ENCODE measurements at regions not wholly inside any gene's neighbourhood (a gene's known extent, or its start where the extent isn't known, plus 50 kb on each side); places are given as distances from the start of the nearest gene placed in this dataset.

DNA sequence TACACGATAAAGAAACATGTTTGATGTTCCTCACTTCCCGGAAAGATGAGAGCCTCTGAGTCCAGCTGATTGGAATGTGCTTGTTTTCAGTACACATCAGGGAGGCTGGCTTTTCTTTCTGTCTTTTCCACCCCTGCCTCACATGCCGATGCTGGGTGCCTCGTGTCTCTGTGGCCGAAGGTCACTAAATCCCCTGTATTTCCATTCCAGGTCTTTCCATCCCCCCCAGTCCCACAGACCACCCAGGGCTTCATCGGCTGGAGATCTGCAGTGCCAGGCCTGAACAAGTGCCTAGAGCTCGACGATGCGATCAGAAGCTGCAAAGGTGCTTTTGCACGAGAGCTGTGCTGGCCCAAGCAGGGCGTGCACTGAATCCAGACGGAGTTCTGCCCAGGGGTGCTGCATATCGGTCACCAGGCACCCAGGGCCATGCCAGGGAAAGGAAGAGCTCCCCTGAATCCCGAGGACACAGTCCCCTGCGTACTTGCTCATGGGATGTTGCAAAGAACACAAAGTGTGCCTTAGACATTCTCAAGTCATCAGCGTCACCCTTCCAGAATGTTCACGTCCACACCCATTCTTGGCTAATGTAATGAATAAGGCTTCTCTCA is 67.9 kb downstream of the ANKRD60 start:
- TF ChIP-seq POLR2AphosphoS5 (IDR thresholded peaks at IDR 0.05), result peak in 1 of 4 donors; percentile 4
- TF ChIP-seq POLR2A (IDR thresholded peaks at IDR 0.05), result no peak
- TF ChIP-seq, protein P1, sequence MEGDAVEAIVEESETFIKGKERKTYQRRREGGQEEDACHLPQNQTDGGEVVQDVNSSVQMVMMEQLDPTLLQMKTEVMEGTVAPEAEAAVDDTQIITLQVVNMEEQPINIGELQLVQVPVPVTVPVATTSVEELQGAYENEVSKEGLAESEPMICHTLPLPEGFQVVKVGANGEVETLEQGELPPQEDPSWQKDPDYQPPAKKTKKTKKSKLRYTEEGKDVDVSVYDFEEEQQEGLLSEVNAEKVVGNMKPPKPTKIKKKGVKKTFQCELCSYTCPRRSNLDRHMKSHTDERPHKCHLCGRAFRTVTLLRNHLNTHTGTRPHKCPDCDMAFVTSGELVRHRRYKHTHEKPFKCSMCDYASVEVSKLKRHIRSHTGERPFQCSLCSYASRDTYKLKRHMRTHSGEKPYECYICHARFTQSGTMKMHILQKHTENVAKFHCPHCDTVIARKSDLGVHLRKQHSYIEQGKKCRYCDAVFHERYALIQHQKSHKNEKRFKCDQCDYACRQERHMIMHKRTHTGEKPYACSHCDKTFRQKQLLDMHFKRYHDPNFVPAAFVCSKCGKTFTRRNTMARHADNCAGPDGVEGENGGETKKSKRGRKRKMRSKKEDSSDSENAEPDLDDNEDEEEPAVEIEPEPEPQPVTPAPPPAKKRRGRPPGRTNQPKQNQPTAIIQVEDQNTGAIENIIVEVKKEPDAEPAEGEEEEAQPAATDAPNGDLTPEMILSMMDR (IDR thresholded peaks at IDR 0.05), result no peak
- TF ChIP-seq EP300 (IDR thresholded peaks at IDR 0.05), result no peak
